ENCODE measurements at regions not wholly inside any gene's neighbourhood (a gene's known extent, or its start where the extent isn't known, plus 50 kb on each side); places are given as distances from the start of the nearest gene placed in this dataset.
A peak's percentile ranks its signal among the peaks of the same experiment; 100 is the strongest.

DNA sequence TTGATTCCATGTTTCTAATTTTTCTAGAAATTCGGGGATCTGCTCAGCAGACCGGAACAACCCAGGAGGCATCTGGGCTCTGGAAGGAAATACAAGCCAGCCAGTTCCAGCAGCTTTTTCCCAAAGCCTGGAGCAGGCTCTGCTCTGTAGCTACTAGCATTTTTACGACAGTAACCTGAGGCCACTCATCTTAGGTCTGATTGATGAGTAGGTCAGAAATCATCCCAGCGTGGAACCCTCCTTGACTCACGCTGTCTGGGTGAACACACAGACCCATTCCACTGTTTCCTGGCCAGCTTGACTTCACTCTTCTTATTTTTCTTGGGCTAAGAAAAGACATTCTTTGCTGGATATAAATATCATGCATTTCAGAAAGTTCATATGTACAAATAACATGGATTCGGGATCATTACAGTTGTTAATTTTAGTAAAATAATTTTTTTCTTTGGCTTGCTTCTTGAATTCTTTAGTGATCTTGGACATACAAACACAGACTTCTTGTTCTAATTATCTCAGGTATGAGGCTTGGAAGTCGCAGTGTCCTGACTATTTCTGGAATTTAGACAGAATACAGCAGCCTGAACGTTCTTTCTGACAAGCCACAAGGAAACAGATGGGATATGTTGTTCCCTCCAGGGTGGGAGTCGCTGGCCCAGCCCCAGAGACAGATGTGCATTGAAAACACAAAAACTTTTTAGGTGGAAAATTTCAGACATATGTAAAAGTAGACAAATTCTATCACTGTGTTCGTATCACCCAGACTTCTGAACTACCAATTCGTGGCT, 54.6 kb upstream of the PITRM1 start (continued):
- no peak for TF ChIP-seq RAD21 (IDR thresholded peaks at IDR 0.05; ENCODE audit: low read length)
- TF ChIP-seq YY1 (IDR thresholded peaks at IDR 0.05; ENCODE audit: low read depth): 0 out of 2 replicates have a peak, but pooled peaks have one; percentile 19
- TF ChIP-seq ELF1 (IDR thresholded peaks at IDR 0.05): no peak
- peak; percentile 35 for TF ChIP-seq NFIC (IDR thresholded peaks at IDR 0.05; ENCODE audit: borderline replicate concordance)
- TF ChIP-seq GATA2 (CRISPR knock-in tag; IDR thresholded peaks at IDR 0.05): no peak
- 0 out of 2 replicates have a peak, but pooled peaks have one; percentile 52 for TF ChIP-seq FOXM1 (IDR thresholded peaks at IDR 0.05; ENCODE audit: low read depth)
- TF ChIP-seq, protein P1, sequence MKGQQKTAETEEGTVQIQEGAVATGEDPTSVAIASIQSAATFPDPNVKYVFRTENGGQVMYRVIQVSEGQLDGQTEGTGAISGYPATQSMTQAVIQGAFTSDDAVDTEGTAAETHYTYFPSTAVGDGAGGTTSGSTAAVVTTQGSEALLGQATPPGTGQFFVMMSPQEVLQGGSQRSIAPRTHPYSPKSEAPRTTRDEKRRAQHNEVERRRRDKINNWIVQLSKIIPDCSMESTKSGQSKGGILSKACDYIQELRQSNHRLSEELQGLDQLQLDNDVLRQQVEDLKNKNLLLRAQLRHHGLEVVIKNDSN (IDR thresholded peaks at IDR 0.05; ENCODE audit: borderline replicate concordance, low read depth): no peak
- no peak for TF ChIP-seq RCOR1 (IDR thresholded peaks at IDR 0.05; ENCODE audit: low read length)
- TF ChIP-seq GABPA (IDR thresholded peaks at IDR 0.05; ENCODE audit: low read depth): peak; percentile 43; the same call in 1 of the 2 replicates
- TF ChIP-seq TEAD4 (IDR thresholded peaks at IDR 0.05; ENCODE audit: borderline replicate concordance, insufficient read depth): 0 out of 2 replicates have a peak, but pooled peaks have one; percentile 58
- TF ChIP-seq CHD2 (IDR thresholded peaks at IDR 0.05; ENCODE audit: low read length, partially characterized antibody): no peak
- peak; percentile 70 for TF ChIP-seq TCF12 (IDR thresholded peaks at IDR 0.05)
- no peak for TF ChIP-seq SIN3A (IDR thresholded peaks at IDR 0.05; ENCODE audit: borderline replicate concordance, low read depth, low read length)

DNA sequence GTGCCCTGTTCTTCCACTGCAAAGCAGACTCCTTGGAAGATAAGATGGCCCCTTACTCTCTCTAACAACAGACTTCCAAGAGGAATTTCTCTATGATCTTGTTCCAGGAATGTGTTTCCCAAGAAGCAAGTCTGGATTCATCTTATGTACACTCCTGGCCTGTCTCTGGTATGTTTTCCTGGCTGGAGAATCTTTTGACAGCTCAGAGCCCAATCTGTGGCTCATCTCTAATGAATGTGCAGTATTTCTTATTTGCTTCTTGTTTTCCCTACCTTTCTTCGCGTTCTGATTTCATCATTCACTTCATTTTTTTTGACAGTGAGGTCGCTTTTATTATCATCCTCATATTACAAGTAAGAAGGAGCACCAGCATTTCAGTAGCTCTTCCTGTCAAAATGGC, 53.0 kb upstream of the PITRM1 start:
- Histone ChIP-seq H4K20me1 (ENCODE audit: insufficient read depth) (no peaks in the 10 kb centered on the region), H3K9ac (peak overlapping the region; percentile 19; the same call in 1 of the 2 replicates), H2AFZ (ENCODE audit: low read depth) (no peak overlapping the region), H3K9me2 (no peaks in the 10 kb centered on the region), H3K9me3 (no peaks in the 10 kb centered on the region), H3K36me3 (replicated peaks in 1 of 2; ENCODE audit: control insufficient read depth in 1 of 2, insufficient read depth in 2 of 2, low read length in 1 of 2) (no peaks in the 10 kb centered on the region), H3K27ac (ENCODE audit: low read depth in 2 of 2, low read length in 1 of 2) (peak overlapping the region; percentile 50 to 99; a peak in 3 of 4 replicates), H3K4me3 (ENCODE audit: low read depth in 2 of 2, low read length in 1 of 2) (no peak overlapping the region; a peak in 1 of 4 replicates), H3K4me1 (ENCODE audit: control insufficient read depth in 1 of 2, insufficient read depth in 2 of 2, low read depth in 1 of 2, low read length in 1 of 2) (peaks cover 0 to 21% of the 10 kb centered on the region in 2 experiments; a peak in 2 of 4 replicates), H3K79me2 (ENCODE audit: insufficient read depth) (no peaks in the 10 kb centered on the region), H3K4me2 (peak overlapping the region; percentile 43; the same call in 1 of the 2 replicates), H3K27me3 (ENCODE audit: insufficient read depth) (no peaks in the 10 kb centered on the region), H3F3A (replicated peaks; ENCODE audit: insufficient read depth) (peaks cover 34% of the 10 kb centered on the region)
- WGBS (ENCODE audit: low lambda C conversion rate): 10% methylated on average over 3 of the region's 3 CpGs
- peak; percentile 12; the same call in 1 of the 2 replicates for TF ChIP-seq MEF2A (IDR thresholded peaks at IDR 0.05; ENCODE audit: borderline replicate concordance, low read depth)
- TF ChIP-seq RAD21 (IDR thresholded peaks at IDR 0.05; ENCODE audit: low read length): no peak
- TF ChIP-seq SIN3A (IDR thresholded peaks at IDR 0.05; ENCODE audit: borderline replicate concordance, low read depth, low read length): no peak
- TF ChIP-seq JUND (IDR thresholded peaks at IDR 0.05): peak; percentile 66
- peak; percentile 69; the same call in 1 of the 2 replicates for TF ChIP-seq NFIC (IDR thresholded peaks at IDR 0.05; ENCODE audit: borderline replicate concordance)
- peak; percentile 12; the same call in 1 of the 2 replicates for TF ChIP-seq YY1 (IDR thresholded peaks at IDR 0.05; ENCODE audit: low read depth)
- TF ChIP-seq, protein P2, sequence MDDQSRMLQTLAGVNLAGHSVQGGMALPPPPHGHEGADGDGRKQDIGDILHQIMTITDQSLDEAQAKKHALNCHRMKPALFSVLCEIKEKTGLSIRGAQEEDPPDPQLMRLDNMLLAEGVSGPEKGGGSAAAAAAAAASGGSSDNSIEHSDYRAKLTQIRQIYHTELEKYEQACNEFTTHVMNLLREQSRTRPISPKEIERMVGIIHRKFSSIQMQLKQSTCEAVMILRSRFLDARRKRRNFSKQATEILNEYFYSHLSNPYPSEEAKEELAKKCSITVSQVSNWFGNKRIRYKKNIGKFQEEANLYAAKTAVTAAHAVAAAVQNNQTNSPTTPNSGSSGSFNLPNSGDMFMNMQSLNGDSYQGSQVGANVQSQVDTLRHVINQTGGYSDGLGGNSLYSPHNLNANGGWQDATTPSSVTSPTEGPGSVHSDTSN (IDR thresholded peaks at IDR 0.05): peak; percentile 75
- TF ChIP-seq, protein P3, sequence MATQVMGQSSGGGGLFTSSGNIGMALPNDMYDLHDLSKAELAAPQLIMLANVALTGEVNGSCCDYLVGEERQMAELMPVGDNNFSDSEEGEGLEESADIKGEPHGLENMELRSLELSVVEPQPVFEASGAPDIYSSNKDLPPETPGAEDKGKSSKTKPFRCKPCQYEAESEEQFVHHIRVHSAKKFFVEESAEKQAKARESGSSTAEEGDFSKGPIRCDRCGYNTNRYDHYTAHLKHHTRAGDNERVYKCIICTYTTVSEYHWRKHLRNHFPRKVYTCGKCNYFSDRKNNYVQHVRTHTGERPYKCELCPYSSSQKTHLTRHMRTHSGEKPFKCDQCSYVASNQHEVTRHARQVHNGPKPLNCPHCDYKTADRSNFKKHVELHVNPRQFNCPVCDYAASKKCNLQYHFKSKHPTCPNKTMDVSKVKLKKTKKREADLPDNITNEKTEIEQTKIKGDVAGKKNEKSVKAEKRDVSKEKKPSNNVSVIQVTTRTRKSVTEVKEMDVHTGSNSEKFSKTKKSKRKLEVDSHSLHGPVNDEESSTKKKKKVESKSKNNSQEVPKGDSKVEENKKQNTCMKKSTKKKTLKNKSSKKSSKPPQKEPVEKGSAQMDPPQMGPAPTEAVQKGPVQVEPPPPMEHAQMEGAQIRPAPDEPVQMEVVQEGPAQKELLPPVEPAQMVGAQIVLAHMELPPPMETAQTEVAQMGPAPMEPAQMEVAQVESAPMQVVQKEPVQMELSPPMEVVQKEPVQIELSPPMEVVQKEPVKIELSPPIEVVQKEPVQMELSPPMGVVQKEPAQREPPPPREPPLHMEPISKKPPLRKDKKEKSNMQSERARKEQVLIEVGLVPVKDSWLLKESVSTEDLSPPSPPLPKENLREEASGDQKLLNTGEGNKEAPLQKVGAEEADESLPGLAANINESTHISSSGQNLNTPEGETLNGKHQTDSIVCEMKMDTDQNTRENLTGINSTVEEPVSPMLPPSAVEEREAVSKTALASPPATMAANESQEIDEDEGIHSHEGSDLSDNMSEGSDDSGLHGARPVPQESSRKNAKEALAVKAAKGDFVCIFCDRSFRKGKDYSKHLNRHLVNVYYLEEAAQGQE (IDR thresholded peaks at IDR 0.05; ENCODE audit: low read depth, low read length): no peak
- peak; percentile 59 for TF ChIP-seq FOSL2 (IDR thresholded peaks at IDR 0.05; ENCODE audit: borderline replicate concordance, low read depth)
- TF ChIP-seq TCF12 (IDR thresholded peaks at IDR 0.05): peak; percentile 86
- peak in 1 of 2 experiments; percentile 76; a peak in 1 of 4 replicates for TF ChIP-seq EP300 (IDR thresholded peaks at IDR 0.05; ENCODE audit: borderline replicate concordance in 1 of 2, low read depth in 1 of 2, low read length in 1 of 2)
- peak; percentile 65; the same call in 1 of the 2 replicates for TF ChIP-seq TEAD4 (IDR thresholded peaks at IDR 0.05; ENCODE audit: borderline replicate concordance, insufficient read depth)
- TF ChIP-seq, protein P1 (IDR thresholded peaks at IDR 0.05; ENCODE audit: borderline replicate concordance, low read depth): no peak
- peak; percentile 14; the same call in 1 of the 2 replicates for TF ChIP-seq POLR2AphosphoS5 (IDR thresholded peaks at IDR 0.05; ENCODE audit: low read depth, low read length)
- CTCF ChIA-PET: interaction anchor here (0.9 kb wide), 1 partner anchor 32 kb away, joined by 3 read pairs; no protein-coding TSS in a partner anchor
- POLR2A ChIA-PET: no interaction called here
- no peak for DNase-seq

Measured in SK-N-SH (cell line).